Astrocyte (in vitro differentiated cells and primary cell): ENCODE measurements at regions not wholly inside any gene's neighbourhood (a gene's known extent, or its start where the extent isn't known, plus 50 kb on each side); places are given as distances from the start of the nearest gene placed in this dataset.

Experiments used
- DNase-seq: peaks from one replicate; pipeline ENCODE4 v3.0.0-alpha.2; 2010; ENCODE audit warnings: low read depth
- FAIRE-seq: peaks from 2 replicates; lab custom pipeline; 2011; peaks lifted over from hg19 to GRCh38; lab: Jason Lieb, UNC
- H2AFZ ChIP-seq: 2 replicates; pipeline ENCODE4 v1.6.0; 2012; ENCODE audit warnings: low read depth, low read length, inconsistent platforms
- H3K27ac ChIP-seq: 2 replicates; pipeline ENCODE4 v1.5.1; 2011; ENCODE audit warnings: low read depth, low read length, inconsistent platforms
- H3K27me3 ChIP-seq: 2 replicates; pipeline ENCODE4 v1.6.0; 2011; ENCODE audit warnings: low read length, inconsistent platforms; ENCODE audit not compliant: insufficient read depth
- H3K36me3 ChIP-seq: 2 replicates; pipeline ENCODE4 v1.5.1; 2011; ENCODE audit warnings: low read length, inconsistent platforms; ENCODE audit not compliant: insufficient read depth
- H3K4me1 ChIP-seq: 2 replicates; pipeline ENCODE4 v1.5.1; 2011; ENCODE audit warnings: low read length, inconsistent platforms; ENCODE audit not compliant: insufficient read depth
- H3K4me2 ChIP-seq: 2 replicates; pipeline ENCODE4 v1.6.0; 2012; ENCODE audit warnings: low read length, inconsistent platforms
- H3K4me3 ChIP-seq: 2 replicates; pipeline ENCODE4 v1.5.1; 2011; ENCODE audit warnings: low read depth, mild to moderate bottlenecking, low read length, inconsistent platforms; ENCODE audit not compliant: insufficient read depth
- H3K79me2 ChIP-seq: 2 replicates; pipeline ENCODE4 v1.6.0; 2012; ENCODE audit warnings: mild to moderate bottlenecking, low read length, inconsistent platforms; ENCODE audit not compliant: insufficient read depth
- H3K9ac ChIP-seq: 2 replicates; pipeline ENCODE4 v1.6.0; 2012; ENCODE audit warnings: mild to moderate bottlenecking, low read length, inconsistent platforms
- H3K9me3 ChIP-seq: 2 replicates; pipeline ENCODE4 v1.5.1; 2012; ENCODE audit warnings: low read depth, mild to moderate bottlenecking, low read length, inconsistent platforms; ENCODE audit not compliant: insufficient read depth
- H4K20me1 ChIP-seq: 2 replicates; pipeline ENCODE4 v1.6.0; 2012; ENCODE audit warnings: low read length, inconsistent platforms; ENCODE audit not compliant: insufficient read depth
- H3K27ac Mint-ChIP-seq: one replicate; pipeline ENCODE4 v1.8.0; 2021; ENCODE audit warnings: mild to moderate bottlenecking, mixed read lengths; ENCODE audit not compliant: unreplicated experiment
- H3K27me3 Mint-ChIP-seq: one replicate; pipeline ENCODE4 v1.8.0; 2021; ENCODE audit warnings: low read depth, mixed read lengths; ENCODE audit not compliant: unreplicated experiment
- H3K36me3 Mint-ChIP-seq: one replicate; pipeline ENCODE4 v1.8.0; 2021; ENCODE audit warnings: low read depth, mixed read lengths; ENCODE audit not compliant: unreplicated experiment
- H3K4me1 Mint-ChIP-seq: one replicate; pipeline ENCODE4 v1.8.0; 2021; ENCODE audit warnings: low read depth, mixed read lengths; ENCODE audit not compliant: unreplicated experiment
- H3K4me3 Mint-ChIP-seq: one replicate; pipeline ENCODE4 v1.8.0; 2021; ENCODE audit warnings: mild to moderate bottlenecking, moderate library complexity, mixed read lengths; ENCODE audit not compliant: unreplicated experiment
- H3K9me3 Mint-ChIP-seq: one replicate; pipeline ENCODE4 v1.8.0; 2021; ENCODE audit warnings: mild to moderate bottlenecking, mixed read lengths; ENCODE audit not compliant: unreplicated experiment
- EZH2 ChIP-seq: IDR thresholded peaks from 2 replicates; pipeline ENCODE4 v1.6.1; 2012; ENCODE audit warnings: mild to moderate bottlenecking, low read length, inconsistent platforms; ENCODE audit not compliant: insufficient read depth
- TF ChIP-seq, protein P1 (sequence below): IDR thresholded peaks from 2 replicates; pipeline ENCODE4 v1.5.1; 2011; ENCODE audit warnings: low read depth, mild to moderate bottlenecking, inconsistent platforms, low read length, moderate library complexity; ENCODE audit not compliant: insufficient read depth

DNA sequence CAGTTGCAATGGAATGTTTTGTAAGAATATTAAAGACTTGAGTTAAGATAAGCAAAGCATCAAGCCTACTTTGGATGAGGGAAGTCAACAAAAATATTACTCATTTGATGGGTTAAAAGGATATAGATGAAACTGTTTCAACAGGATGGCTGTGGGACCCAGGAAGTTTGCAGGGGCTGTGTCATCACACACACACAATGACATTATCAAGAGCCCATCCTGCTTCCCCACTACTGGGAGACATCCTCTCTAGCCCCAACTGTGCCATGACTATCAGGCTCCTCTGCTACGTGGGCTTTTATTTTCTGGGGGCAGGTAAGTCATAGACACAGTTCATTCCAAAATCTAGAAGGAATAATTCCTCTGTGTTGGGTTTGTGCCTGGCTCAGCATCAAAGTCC lies 78.8 kb upstream of the PRSS1 start:
- Histone ChIP-seq H3K79me2 (no peaks in the 10 kb centered on the region), H2AFZ (no peak overlapping the region), H3K4me1 (no peaks in the 10 kb centered on the region), H3K36me3 (no peaks in the 10 kb centered on the region), H3K27ac (no peak overlapping the region), H3K9ac (no peak overlapping the region), H3K4me3 (no peak overlapping the region), H3K9me3 (no peaks in the 10 kb centered on the region), H4K20me1 (no peaks in the 10 kb centered on the region), H3K27me3 (no peaks in the 10 kb centered on the region), H3K4me2 (no peak overlapping the region)
- FAIRE-seq (no peak), DNase-seq (no peak)
- no peak for TF ChIP-seq EZH2
- TF ChIP-seq, protein P1, sequence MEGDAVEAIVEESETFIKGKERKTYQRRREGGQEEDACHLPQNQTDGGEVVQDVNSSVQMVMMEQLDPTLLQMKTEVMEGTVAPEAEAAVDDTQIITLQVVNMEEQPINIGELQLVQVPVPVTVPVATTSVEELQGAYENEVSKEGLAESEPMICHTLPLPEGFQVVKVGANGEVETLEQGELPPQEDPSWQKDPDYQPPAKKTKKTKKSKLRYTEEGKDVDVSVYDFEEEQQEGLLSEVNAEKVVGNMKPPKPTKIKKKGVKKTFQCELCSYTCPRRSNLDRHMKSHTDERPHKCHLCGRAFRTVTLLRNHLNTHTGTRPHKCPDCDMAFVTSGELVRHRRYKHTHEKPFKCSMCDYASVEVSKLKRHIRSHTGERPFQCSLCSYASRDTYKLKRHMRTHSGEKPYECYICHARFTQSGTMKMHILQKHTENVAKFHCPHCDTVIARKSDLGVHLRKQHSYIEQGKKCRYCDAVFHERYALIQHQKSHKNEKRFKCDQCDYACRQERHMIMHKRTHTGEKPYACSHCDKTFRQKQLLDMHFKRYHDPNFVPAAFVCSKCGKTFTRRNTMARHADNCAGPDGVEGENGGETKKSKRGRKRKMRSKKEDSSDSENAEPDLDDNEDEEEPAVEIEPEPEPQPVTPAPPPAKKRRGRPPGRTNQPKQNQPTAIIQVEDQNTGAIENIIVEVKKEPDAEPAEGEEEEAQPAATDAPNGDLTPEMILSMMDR, result no peak
- Mint-ChIP-seq H3K4me3 (no peak overlapping the region), H3K4me1 (no peaks in the 10 kb centered on the region), H3K36me3 (no peaks in the 10 kb centered on the region), H3K27ac (no peak overlapping the region), H3K27me3 (no peaks in the 10 kb centered on the region), H3K9me3 (peaks cover 3% of the 10 kb centered on the region)

DNA sequence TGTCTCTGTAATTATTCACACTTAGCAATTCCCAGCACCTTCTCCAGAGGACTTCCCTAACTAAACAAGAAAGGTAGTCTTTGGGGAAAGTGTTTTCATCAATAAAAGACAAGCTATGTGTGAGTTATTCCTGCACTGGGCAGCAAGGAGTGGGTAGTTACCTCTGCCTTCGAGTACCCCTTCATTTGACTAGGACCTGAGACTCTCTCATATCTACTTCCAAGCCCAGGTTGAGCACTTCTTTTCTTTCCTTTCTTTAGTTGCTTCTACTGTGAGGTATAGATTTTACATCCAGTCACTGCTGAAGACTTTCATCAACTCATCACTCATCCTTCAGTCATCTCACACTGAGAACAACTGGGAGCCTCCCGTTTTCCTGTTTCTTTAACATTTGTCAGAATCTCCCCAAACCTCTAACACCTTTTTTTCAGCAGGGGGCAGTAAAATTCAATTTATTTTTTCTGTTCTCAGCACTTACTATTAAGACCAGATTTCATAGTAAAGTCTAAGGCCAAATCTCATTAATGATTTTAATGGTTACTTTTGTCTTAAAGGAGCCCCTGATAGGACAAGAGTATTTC lies 80.1 kb upstream of the PRSS1 start:
- Histone ChIP-seq H3K79me2 (no peaks in the 10 kb centered on the region), H3K4me2 (no peak overlapping the region), H3K36me3 (no peaks in the 10 kb centered on the region), H4K20me1 (no peaks in the 10 kb centered on the region), H3K4me1 (no peaks in the 10 kb centered on the region), H3K27me3 (no peaks in the 10 kb centered on the region), H3K27ac (no peak overlapping the region), H3K4me3 (no peak overlapping the region), H2AFZ (no peak overlapping the region), H3K9me3 (no peaks in the 10 kb centered on the region), H3K9ac (no peak overlapping the region)
- DNase-seq, result no peak
- TF ChIP-seq EZH2, result no peak
- TF ChIP-seq, protein P1, result peak; percentile 41
- FAIRE-seq, result no peak
- Mint-ChIP-seq H3K27me3 (no peaks in the 10 kb centered on the region), H3K9me3 (peaks cover 3% of the 10 kb centered on the region), H3K36me3 (no peaks in the 10 kb centered on the region), H3K4me1 (no peaks in the 10 kb centered on the region), H3K4me3 (no peak overlapping the region), H3K27ac (no peak overlapping the region)

DNA sequence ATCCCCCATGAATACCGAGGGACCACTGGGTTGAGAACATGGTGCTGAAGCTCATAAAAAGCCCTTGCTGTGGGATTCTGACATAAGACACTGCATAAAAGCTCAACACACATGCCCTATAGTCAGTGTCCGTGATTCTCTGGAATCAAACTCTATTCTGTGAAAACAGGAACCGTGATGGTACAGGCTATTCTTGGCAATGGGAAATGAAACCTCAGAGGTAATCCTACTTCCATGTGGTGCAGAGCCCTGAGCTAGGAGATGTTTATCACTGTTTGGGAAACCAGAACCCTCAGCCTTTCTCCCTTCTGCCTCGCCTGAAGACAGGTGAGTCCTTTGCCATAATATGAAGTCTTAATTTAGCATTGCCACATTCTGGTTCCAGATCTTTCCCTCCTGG lies 80.8 kb upstream of the PRSS1 start:
- H3K4me2 ChIP-seq, result no peak overlapping the region
- H3K4me3 ChIP-seq, result no peak overlapping the region
- FAIRE-seq (no peak), DNase-seq (no peak)
- H3K36me3 ChIP-seq, result no peaks in the 10 kb centered on the region
- no peaks in the 10 kb centered on the region for H3K4me1 ChIP-seq
- H3K27ac ChIP-seq, result no peak overlapping the region
- H4K20me1 ChIP-seq, result no peaks in the 10 kb centered on the region
- Mint-ChIP-seq H3K4me3 (no peak overlapping the region), H3K27me3 (peaks cover 2% of the 10 kb centered on the region), H3K9me3 (no peaks in the 10 kb centered on the region), H3K36me3 (no peaks in the 10 kb centered on the region), H3K4me1 (no peaks in the 10 kb centered on the region), H3K27ac (no peak overlapping the region)
- H3K9me3 ChIP-seq, result no peaks in the 10 kb centered on the region
- H2AFZ ChIP-seq, result no peak overlapping the region
- TF ChIP-seq, protein P1, result no peak
- no peak for TF ChIP-seq EZH2
- no peaks in the 10 kb centered on the region for H3K79me2 ChIP-seq
- H3K9ac ChIP-seq, result no peak overlapping the region
- H3K27me3 ChIP-seq, result no peaks in the 10 kb centered on the region
